H54 (cell line): ENCODE measurements at regions not wholly inside any gene's neighbourhood (a gene's known extent, or its start where the extent isn't known, plus 50 kb on each side); places are given as distances from the start of the nearest gene placed in this dataset.
"Not testable (repeated sequence)": the region's sequence is repeated elsewhere in the genome, so short reads cannot be mapped to it uniquely, and the experiment has no call there.

Experiments used
- DNase-seq: peaks from one replicate; pipeline ENCODE4 v3.0.0; 2011; ENCODE audit warnings: low spot score, mixed read lengths; ENCODE audit not compliant: insufficient read length
- FAIRE-seq: peaks from 3 replicates; lab custom pipeline; 2011; peaks lifted over from hg19 to GRCh38; lab: Jason Lieb, UNC

- not testable (repeated sequence) for FAIRE-seq
Observed at GRCh38 chr9:39463696-39464095, 108.2 kb downstream of the SPATA31A1 start.

GRCh38 chr9:39464122-39464777 lies 108.8 kb downstream of the SPATA31A1 start:
- not testable (repeated sequence) for DNase-seq, FAIRE-seq

More at GRCh38 chr9:39463696-39464095, 108.2 kb downstream of the SPATA31A1 start:
- DNase-seq, result not testable (repeated sequence)

- DNase-seq, FAIRE-seq: not testable (repeated sequence)
Observed at GRCh38 chr9:39474499-39474898, 119.0 kb downstream of the SPATA31A1 start.

GRCh38 chr9:39483073-39483472 lies 127.6 kb downstream of the SPATA31A1 start:
- DNase-seq, FAIRE-seq: not testable (repeated sequence)

GRCh38 chr9:39483880-39484279 lies 128.4 kb downstream of the SPATA31A1 start:
- FAIRE-seq, DNase-seq: not testable (repeated sequence)

GRCh38 chr9:39484292-39484691 lies 128.8 kb downstream of the SPATA31A1 start:
- not testable (repeated sequence) for DNase-seq, FAIRE-seq

- FAIRE-seq, DNase-seq: not testable (repeated sequence)
Observed at GRCh38 chr9:39487477-39487876, 132.0 kb downstream of the SPATA31A1 start.

- FAIRE-seq, DNase-seq: not testable (repeated sequence)
Observed at GRCh38 chr9:39496248-39496647, 140.8 kb downstream of the SPATA31A1 start.

- not testable (repeated sequence) for FAIRE-seq, DNase-seq
Observed at GRCh38 chr9:39503178-39503577, 147.7 kb downstream of the SPATA31A1 start.

GRCh38 chr9:39527387-39528029 lies 172.0 kb downstream of the SPATA31A1 start:
- not testable (repeated sequence) for DNase-seq, FAIRE-seq

- not testable (repeated sequence) for DNase-seq, FAIRE-seq
Observed at GRCh38 chr9:39532597-39532996, 177.1 kb downstream of the SPATA31A1 start.

GRCh38 chr9:39533001-39533762 lies 177.7 kb downstream of the SPATA31A1 start:
- not testable (repeated sequence) for DNase-seq, FAIRE-seq

GRCh38 chr9:39533763-39534548 lies 178.5 kb downstream of the SPATA31A1 start:
- FAIRE-seq, DNase-seq: not testable (repeated sequence)

- FAIRE-seq, DNase-seq: not testable (repeated sequence)
Observed at GRCh38 chr9:39534897-39535296, 179.4 kb downstream of the SPATA31A1 start.

GRCh38 chr9:39542157-39542556 lies 186.7 kb downstream of the SPATA31A1 start:
- not testable (repeated sequence) for DNase-seq, FAIRE-seq

GRCh38 chr9:39545079-39545478 lies 189.6 kb downstream of the SPATA31A1 start:
- not testable (repeated sequence) for FAIRE-seq, DNase-seq

- DNase-seq, FAIRE-seq: not testable (repeated sequence)
Observed at GRCh38 chr9:39550573-39550972, 195.1 kb downstream of the SPATA31A1 start.

GRCh38 chr9:39551544-39551943 lies 196.1 kb downstream of the SPATA31A1 start:
- not testable (repeated sequence) for FAIRE-seq, DNase-seq

GRCh38 chr9:39552242-39552881 lies 196.9 kb downstream of the SPATA31A1 start:
- FAIRE-seq, DNase-seq: not testable (repeated sequence)
